Stomach (tissue), 8 donors: ENCODE measurements at regions not wholly inside any gene's neighbourhood (a gene's known extent, or its start where the extent isn't known, plus 50 kb on each side); places are given as distances from the start of the nearest gene placed in this dataset.
"Not testable (repeated sequence)": the region's sequence is repeated elsewhere in the genome, so short reads cannot be mapped to it uniquely, and the experiment has no call there.

Source experiments
- DNase-seq, 2 donors: peaks; one replicate each; pipeline versions ENCODE4 v3.0.0 to v3.0.0-alpha.2; 2013 to 2019
- H3K27ac ChIP-seq, 5 donors: fragments of 200-600 bp in 4 of 5; sonication (generic) in 4 of 5; one replicate each; pipeline ENCODE4 v1.5.1; 2013 to 2019; ENCODE audit warnings: mild to moderate bottlenecking in 1 of 5, moderate library complexity in 1 of 5
- H3K27me3 ChIP-seq, 3 donors: fragments of 200-600 bp; sonication (generic); one replicate each; pipeline ENCODE4 v1.5.1; 2017 to 2019; ENCODE audit warnings: mixed run types in 1 of 3
- H3K36me3 ChIP-seq, 4 donors: fragments of 200-600 bp; sonication (generic); 1 replicate in 3 of 4; 2 replicates in 1 of 4; pipeline ENCODE4 v1.5.1; 2016 to 2019
- H3K4me1 ChIP-seq, 4 donors: fragments of 200-600 bp; sonication (generic); one replicate each; pipeline ENCODE4 v1.5.1; 2016 to 2019
- H3K4me3 ChIP-seq, 4 donors: fragments of 200-600 bp; sonication (generic) in 3 of 4; one replicate each; pipeline ENCODE4 v1.5.1; 2016 to 2019; ENCODE audit warnings: mild to moderate bottlenecking in 1 of 4
- H3K9me3 ChIP-seq, 4 donors: fragments of 200-600 bp; sonication (generic); one replicate each; pipeline ENCODE4 v1.5.1; 2016 to 2019
- EP300 ChIP-seq: sonication (generic); formaldehyde crosslinking; IDR thresholded peaks from one replicate; pipeline ENCODE4 v1.6.1; 2017; ENCODE audit warnings: antibody characterized with exemption
- POLR2A ChIP-seq, 4 donors: fragments of 450-650 bp; IDR thresholded peaks; one replicate each; pipeline ENCODE4 v1.6.1; 2016; ENCODE audit warnings: antibody characterized with exemption in 4 of 4, control low read depth in 2 of 4, mild to moderate bottlenecking in 1 of 4, moderate library complexity in 1 of 4
- POLR2AphosphoS5 ChIP-seq, 3 donors: sonication (generic); formaldehyde crosslinking; IDR thresholded peaks; one replicate each; pipeline ENCODE4 v1.6.1; 2016; ENCODE audit warnings: antibody characterized with exemption in 3 of 3
- WGBS, 5 donors: extraction: QIAGEN DNeasy Blood & Tissue Kit in 3 of 5; methylation state at CpG; one replicate each; pipeline versions ENCODE4 v1.1.5 to v1.1.7; 2013 to 2018; 5-methylcytosine and 5-hydroxymethylcytosine counted together
- intact Hi-C: fragments of 100-400 bp; cut with DNase I; formaldehyde crosslinking; loops from one replicate; pipeline ENCODE4 v1.15.1; 2023; ENCODE audit warnings: low total_unique reads
- TF ChIP-seq, protein P1 (sequence below), 7 experiments: fragments of 450-650 bp in 4 of 7; fragments of 200-600 bp in 3 of 7; sonication (generic) in 3 of 7; IDR thresholded peaks; one replicate each; pipeline ENCODE4 v1.5.1; 2016 to 2019; ENCODE audit warnings: antibody characterized with exemption in 7 of 7, control low read depth in 2 of 7, mild to moderate bottlenecking in 1 of 7
- donor health status: healthy with polysubstance abuse.
- donor health status: Bipolar disorder and iron deficiency.
- donor health status: healthy.

DNA sequence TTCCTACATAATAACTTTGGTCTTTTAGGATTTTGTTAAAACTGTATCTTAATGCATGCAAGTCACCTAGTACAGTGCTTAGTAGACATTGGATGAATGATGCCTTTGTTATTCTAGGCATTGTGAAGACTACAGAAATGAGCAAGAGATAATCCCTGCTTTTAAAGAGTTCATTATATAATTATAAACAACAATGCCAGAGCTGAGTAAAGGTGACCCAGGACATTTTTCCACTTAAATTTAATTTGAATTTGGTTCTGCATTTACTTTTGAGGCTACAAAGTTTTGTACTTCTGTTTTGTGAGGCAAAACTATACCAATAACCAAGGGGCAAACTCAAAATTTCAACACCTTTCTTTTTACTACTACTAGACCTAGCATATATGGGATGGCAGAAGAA, 182.0 kb upstream of the SESN3 start:
- Histone ChIP-seq H3K4me1 (no peaks in the 10 kb centered on the region), H3K27me3 (no peaks in the 10 kb centered on the region), H3K4me3 (no peak overlapping the region), H3K9me3 (peaks cover 0 to 5% (median 0%) of the 10 kb centered on the region in 4 donors), H3K27ac (no peak overlapping the region), H3K36me3 (no peaks in the 10 kb centered on the region)
- intact Hi-C loops = no loop called here
- TF ChIP-seq EP300 = no peak
- no peak for TF ChIP-seq POLR2A (IDR thresholded peaks at IDR 0.05)
- TF ChIP-seq, protein P1, sequence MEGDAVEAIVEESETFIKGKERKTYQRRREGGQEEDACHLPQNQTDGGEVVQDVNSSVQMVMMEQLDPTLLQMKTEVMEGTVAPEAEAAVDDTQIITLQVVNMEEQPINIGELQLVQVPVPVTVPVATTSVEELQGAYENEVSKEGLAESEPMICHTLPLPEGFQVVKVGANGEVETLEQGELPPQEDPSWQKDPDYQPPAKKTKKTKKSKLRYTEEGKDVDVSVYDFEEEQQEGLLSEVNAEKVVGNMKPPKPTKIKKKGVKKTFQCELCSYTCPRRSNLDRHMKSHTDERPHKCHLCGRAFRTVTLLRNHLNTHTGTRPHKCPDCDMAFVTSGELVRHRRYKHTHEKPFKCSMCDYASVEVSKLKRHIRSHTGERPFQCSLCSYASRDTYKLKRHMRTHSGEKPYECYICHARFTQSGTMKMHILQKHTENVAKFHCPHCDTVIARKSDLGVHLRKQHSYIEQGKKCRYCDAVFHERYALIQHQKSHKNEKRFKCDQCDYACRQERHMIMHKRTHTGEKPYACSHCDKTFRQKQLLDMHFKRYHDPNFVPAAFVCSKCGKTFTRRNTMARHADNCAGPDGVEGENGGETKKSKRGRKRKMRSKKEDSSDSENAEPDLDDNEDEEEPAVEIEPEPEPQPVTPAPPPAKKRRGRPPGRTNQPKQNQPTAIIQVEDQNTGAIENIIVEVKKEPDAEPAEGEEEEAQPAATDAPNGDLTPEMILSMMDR (IDR thresholded peaks at IDR 0.05) = no peak
- no peak for TF ChIP-seq POLR2AphosphoS5 (IDR thresholded peaks at IDR 0.05)
- no peak for DNase-seq

DNA sequence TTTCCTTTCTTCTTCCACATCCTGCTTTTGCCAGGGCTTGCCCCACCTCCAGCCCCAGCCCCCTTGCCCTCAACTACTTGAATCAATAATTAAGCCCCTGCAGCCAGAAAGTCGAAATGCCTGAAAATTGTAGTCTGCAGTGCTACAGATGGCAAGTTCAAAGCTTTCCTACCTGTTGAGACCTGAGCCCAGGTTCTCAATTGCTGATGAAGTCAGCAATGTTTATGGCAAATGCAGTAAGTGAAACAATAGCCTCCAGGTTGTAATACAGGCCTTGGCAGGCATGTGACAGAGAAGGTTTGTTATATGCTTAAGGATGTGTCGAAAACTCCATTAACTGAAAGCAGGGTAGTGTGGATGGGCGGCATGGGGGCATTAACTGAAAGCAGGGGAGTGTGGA, 181.1 kb upstream of the SESN3 start:
- TF ChIP-seq POLR2AphosphoS5 (IDR thresholded peaks at IDR 0.05) = no peak
- Histone ChIP-seq H3K4me3 (no peak overlapping the region), H3K36me3 (no peaks in the 10 kb centered on the region), H3K27ac (no peak overlapping the region), H3K4me1 (no peaks in the 10 kb centered on the region), H3K9me3 (peaks cover 0 to 5% (median 0%) of the 10 kb centered on the region in 4 donors), H3K27me3 (no peaks in the 10 kb centered on the region)
- DNase-seq = no peak
- 75 to 88% (median 80%) methylated on average over 3 of the region's 3 CpGs for WGBS, 5 donors
- intact Hi-C loops = no loop called here

DNA sequence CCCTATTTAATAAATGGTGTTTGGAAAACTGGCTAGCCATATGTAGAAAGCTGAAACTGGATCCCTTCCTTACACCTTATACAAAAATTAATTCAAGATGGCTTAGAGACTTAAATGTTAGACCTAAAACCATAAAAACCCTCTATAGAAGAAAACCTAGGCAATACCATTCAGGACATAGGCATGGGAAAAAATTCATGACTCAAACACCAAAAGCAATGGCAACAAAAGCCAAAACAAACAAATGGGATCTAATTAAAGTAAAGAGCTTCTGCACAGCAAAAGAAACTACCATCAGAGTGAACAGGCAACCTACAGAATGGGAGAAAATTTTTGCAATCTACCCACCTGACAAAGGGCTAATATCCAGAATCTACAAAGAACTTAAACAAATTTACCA, 179.7 kb upstream of the SESN3 start:
- H3K27ac ChIP-seq, DNase-seq, H3K27me3 ChIP-seq, H3K4me3 ChIP-seq, intact Hi-C loops, H3K36me3 ChIP-seq, H3K9me3 ChIP-seq, H3K4me1 ChIP-seq: not testable (repeated sequence)

DNA sequence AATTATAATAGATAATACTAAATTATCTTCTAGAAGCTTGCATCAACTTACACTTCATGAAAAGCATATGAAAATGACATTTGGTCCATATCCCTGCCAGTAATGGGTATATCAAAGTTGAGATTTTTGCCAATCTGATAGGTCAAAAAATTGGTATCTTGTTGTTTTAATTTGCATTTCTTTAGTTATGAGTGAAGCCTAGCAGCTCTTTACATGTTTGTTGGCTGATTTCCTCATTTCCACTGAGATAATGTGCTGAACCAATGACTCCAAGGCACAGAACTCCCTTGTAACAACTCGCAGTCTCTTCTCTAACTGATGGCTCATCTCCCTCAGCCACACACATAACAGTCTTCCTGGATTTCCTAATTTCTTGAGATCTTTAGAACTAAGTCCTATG, 175.3 kb upstream of the SESN3 start:
- H3K4me3 ChIP-seq = no peak overlapping the region
- WGBS, 5 donors = 88 to 98% (median 93%) methylated on average over 1 of the region's 1 CpG
- DNase-seq = no peak
- H3K27ac ChIP-seq = no peak overlapping the region
- no peaks in the 10 kb centered on the region for H3K36me3 ChIP-seq
- TF ChIP-seq, protein P1 (IDR thresholded peaks at IDR 0.05) = no peak
- TF ChIP-seq POLR2A (IDR thresholded peaks at IDR 0.05) (no peak), EP300 (no peak), POLR2AphosphoS5 (IDR thresholded peaks at IDR 0.05) (no peak)
- no peaks in the 10 kb centered on the region for H3K9me3 ChIP-seq
- H3K27me3 ChIP-seq = no peaks in the 10 kb centered on the region
- no peaks in the 10 kb centered on the region for H3K4me1 ChIP-seq
- intact Hi-C loops = no loop called here

- no peaks in the 10 kb centered on the region for H3K4me1 ChIP-seq
- TF ChIP-seq POLR2AphosphoS5 (IDR thresholded peaks at IDR 0.05) = no peak
- TF ChIP-seq POLR2A (IDR thresholded peaks at IDR 0.05) = no peak
- TF ChIP-seq, protein P1 (IDR thresholded peaks at IDR 0.05) = no peak
- TF ChIP-seq EP300 = no peak
- no peaks in the 10 kb centered on the region for H3K36me3 ChIP-seq
- no peak overlapping the region for H3K27ac ChIP-seq
- 53 to 74% (median 61%) methylated on average over 4 of the region's 4 CpGs for WGBS, 5 donors
- DNase-seq = no peak
- no peaks in the 10 kb centered on the region for H3K27me3 ChIP-seq
- no peaks in the 10 kb centered on the region for H3K9me3 ChIP-seq
- intact Hi-C loops = no loop called here
- no peak overlapping the region for H3K4me3 ChIP-seq
Observed at GRCh38 chr11:95404370-95404769, 173.4 kb upstream of the SESN3 start.
